GM23338 (cell line): ENCODE measurements at regions not wholly inside any gene's neighbourhood (a gene's known extent, or its start where the extent isn't known, plus 50 kb on each side); places are given as distances from the start of the nearest gene placed in this dataset.

Experiments
- CREB1 ChIP-seq: fragments of 250-450 bp; sonication (Bioruptor Pico); IDR thresholded peaks from 2 replicates; pipeline ENCODE4 v1.5.0; 2020; ENCODE audit warnings: low read depth, mild to moderate bottlenecking, moderate library complexity
- EZH2 ChIP-seq: fragments of 200-600 bp; sonication (generic); IDR thresholded peaks from one replicate; pipeline ENCODE4 v1.8.0; 2017; ENCODE audit warnings: antibody characterized with exemption, mild to moderate bottlenecking, low read depth; ENCODE audit not compliant: unreplicated experiment
- EZH2phosphoT487 ChIP-seq: fragments of 200-600 bp; sonication (generic); IDR thresholded peaks from one replicate; pipeline ENCODE4 v1.8.1; 2018; ENCODE audit warnings: antibody characterized with exemption; ENCODE audit not compliant: unreplicated experiment
- JUNB ChIP-seq: IDR thresholded peaks from one replicate; pipeline ENCODE4 v1.6.1; 2016; ENCODE audit warnings: antibody characterized with exemption; ENCODE audit not compliant: unreplicated experiment
- TF ChIP-seq, protein P1 (sequence below), 2 experiments: fragments of 200-600 bp in 1 of 2; sonication (generic) in 1 of 2; conservative IDR thresholded peaks; 2 replicates each; pipeline versions ENCODE4 v1.5.1 to v1.6.1; 2016 to 2017; ENCODE audit warnings: antibody characterized with exemption in 2 of 2, low read depth in 2 of 2, mild to moderate bottlenecking in 2 of 2, moderate library complexity in 1 of 2
- TF ChIP-seq, protein P2 (sequence below): IDR thresholded peaks from 2 replicates; pipeline ENCODE4 v1.6.1; 2016; ENCODE audit warnings: antibody characterized with exemption

DNA sequence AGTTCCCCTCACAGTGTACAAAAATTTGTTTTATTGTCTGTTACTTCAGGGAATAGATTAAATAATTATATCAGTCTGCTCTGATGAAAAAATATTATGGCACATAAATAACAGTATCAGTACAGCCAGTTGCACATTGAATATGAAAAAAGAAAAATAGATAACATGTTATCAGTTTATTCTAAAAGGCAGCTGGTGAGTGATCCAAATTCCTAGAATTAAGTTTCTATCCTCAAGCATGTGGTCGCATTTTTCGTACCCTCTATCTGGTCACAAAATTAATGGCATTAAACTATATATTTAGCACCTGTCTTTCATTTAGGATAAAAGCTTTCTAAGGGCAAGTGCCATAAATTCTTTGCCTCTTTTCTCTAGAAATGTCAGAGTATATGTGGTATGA is 944.8 kb upstream of the PCDH9 start:
- TF ChIP-seq, protein P1, sequence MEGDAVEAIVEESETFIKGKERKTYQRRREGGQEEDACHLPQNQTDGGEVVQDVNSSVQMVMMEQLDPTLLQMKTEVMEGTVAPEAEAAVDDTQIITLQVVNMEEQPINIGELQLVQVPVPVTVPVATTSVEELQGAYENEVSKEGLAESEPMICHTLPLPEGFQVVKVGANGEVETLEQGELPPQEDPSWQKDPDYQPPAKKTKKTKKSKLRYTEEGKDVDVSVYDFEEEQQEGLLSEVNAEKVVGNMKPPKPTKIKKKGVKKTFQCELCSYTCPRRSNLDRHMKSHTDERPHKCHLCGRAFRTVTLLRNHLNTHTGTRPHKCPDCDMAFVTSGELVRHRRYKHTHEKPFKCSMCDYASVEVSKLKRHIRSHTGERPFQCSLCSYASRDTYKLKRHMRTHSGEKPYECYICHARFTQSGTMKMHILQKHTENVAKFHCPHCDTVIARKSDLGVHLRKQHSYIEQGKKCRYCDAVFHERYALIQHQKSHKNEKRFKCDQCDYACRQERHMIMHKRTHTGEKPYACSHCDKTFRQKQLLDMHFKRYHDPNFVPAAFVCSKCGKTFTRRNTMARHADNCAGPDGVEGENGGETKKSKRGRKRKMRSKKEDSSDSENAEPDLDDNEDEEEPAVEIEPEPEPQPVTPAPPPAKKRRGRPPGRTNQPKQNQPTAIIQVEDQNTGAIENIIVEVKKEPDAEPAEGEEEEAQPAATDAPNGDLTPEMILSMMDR (conservative IDR thresholded peaks at IDR 0.05; ENCODE audit: low read depth in 2 of 2) = no peak
- TF ChIP-seq EZH2 (no peak), JUNB (no peak), EZH2phosphoT487 (no peak), CREB1 (no peak)
- TF ChIP-seq, protein P2, sequence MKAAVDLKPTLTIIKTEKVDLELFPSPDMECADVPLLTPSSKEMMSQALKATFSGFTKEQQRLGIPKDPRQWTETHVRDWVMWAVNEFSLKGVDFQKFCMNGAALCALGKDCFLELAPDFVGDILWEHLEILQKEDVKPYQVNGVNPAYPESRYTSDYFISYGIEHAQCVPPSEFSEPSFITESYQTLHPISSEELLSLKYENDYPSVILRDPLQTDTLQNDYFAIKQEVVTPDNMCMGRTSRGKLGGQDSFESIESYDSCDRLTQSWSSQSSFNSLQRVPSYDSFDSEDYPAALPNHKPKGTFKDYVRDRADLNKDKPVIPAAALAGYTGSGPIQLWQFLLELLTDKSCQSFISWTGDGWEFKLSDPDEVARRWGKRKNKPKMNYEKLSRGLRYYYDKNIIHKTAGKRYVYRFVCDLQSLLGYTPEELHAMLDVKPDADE = no peak
